ENCODE measurements at regions not wholly inside any gene's neighbourhood (a gene's known extent, or its start where the extent isn't known, plus 50 kb on each side); places are given as distances from the start of the nearest gene placed in this dataset.

DNA sequence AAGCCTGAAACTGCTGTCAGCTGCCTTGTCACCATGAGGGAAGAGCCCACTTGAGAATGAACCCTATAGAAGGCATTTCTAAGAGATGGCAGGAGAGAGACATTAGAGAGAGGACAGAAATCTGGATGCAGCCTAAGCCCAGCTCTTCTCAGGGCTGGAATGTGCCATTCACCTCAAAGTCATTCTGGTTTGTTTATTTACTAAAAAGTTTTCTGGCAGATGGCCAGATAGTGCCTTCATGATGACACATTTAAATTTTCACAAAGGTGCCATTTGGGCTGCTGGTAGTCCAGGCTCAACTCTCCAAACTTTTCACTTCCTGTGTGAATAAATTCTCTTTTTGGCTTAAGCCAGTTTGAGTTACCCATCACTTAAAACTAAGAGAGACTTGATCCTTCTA, 144.6 kb upstream of the ZNF366 start:
- H3K4me3 Mint-ChIP-seq (ENCODE audit: unreplicated experiment): no peak overlapping the region
- H3K27me3 Mint-ChIP-seq (ENCODE audit: insufficient read depth, unreplicated experiment): no peaks in the 10 kb centered on the region
- H3K36me3 Mint-ChIP-seq (ENCODE audit: insufficient read depth, unreplicated experiment): no peaks in the 10 kb centered on the region
- intact Hi-C loops (cut with micrococcal nuclease): no loop called here
- ChIA-PET POLR2A (no interaction called here), CTCF (no interaction called here)
- H3K27ac Mint-ChIP-seq (ENCODE audit: low read depth, unreplicated experiment): no peak overlapping the region
- DNase-seq (ENCODE audit: unreplicated experiment): peak; percentile 49
- no peak for TF ChIP-seq CTCF (IDR thresholded peaks at IDR 0.05; ENCODE audit: unreplicated experiment)
- peaks cover 24% of the 10 kb centered on the region for H3K4me1 Mint-ChIP-seq (ENCODE audit: insufficient read depth, unreplicated experiment)
- BruUV-seq (replicated peaks): no TSS peak
- H3K9me3 Mint-ChIP-seq (ENCODE audit: unreplicated experiment): no peaks in the 10 kb centered on the region

GRCh38 chr5:72651109-72651508, 143.9 kb upstream of the ZNF366 start:
- no TSS peak for BruUV-seq (replicated peaks)
- peaks cover 24% of the 10 kb centered on the region for H3K4me1 Mint-ChIP-seq (ENCODE audit: insufficient read depth, unreplicated experiment)
- ChIA-PET POLR2A (no interaction called here), CTCF (no interaction called here)
- H3K36me3 Mint-ChIP-seq (ENCODE audit: insufficient read depth, unreplicated experiment): no peaks in the 10 kb centered on the region
- TF ChIP-seq CTCF (IDR thresholded peaks at IDR 0.05; ENCODE audit: unreplicated experiment): no peak
- no peaks in the 10 kb centered on the region for H3K9me3 Mint-ChIP-seq (ENCODE audit: unreplicated experiment)
- no peaks in the 10 kb centered on the region for H3K27me3 Mint-ChIP-seq (ENCODE audit: insufficient read depth, unreplicated experiment)
- intact Hi-C loops (cut with micrococcal nuclease): no loop called here
- DNase-seq (ENCODE audit: unreplicated experiment): no peak
- no peak overlapping the region for H3K4me3 Mint-ChIP-seq (ENCODE audit: unreplicated experiment)
- H3K27ac Mint-ChIP-seq (ENCODE audit: low read depth, unreplicated experiment): no peak overlapping the region

- ChIA-PET POLR2A (interaction anchor here (1.4 to 3.0 kb wide), 2 partner anchors 43 to 169 kb away, joined by 4 to 10 read pairs; no protein-coding TSS in a partner anchor), CTCF (interaction anchor here (0.7 to 1.0 kb wide), 2 partner anchors 15 to 169 kb away, joined by 3 read pairs; no protein-coding TSS in a partner anchor)
- peak; percentile 69 for DNase-seq (ENCODE audit: unreplicated experiment)
- Mint-ChIP-seq H3K36me3 (ENCODE audit: insufficient read depth, unreplicated experiment) (no peaks in the 10 kb centered on the region), H3K4me3 (ENCODE audit: unreplicated experiment) (no peak overlapping the region), H3K27me3 (ENCODE audit: insufficient read depth, unreplicated experiment) (no peaks in the 10 kb centered on the region), H3K4me1 (ENCODE audit: insufficient read depth, unreplicated experiment) (peaks cover 24% of the 10 kb centered on the region), H3K27ac (ENCODE audit: low read depth, unreplicated experiment) (no peak overlapping the region), H3K9me3 (ENCODE audit: unreplicated experiment) (no peaks in the 10 kb centered on the region)
- BruUV-seq (replicated peaks): no TSS peak
- TF ChIP-seq CTCF (IDR thresholded peaks at IDR 0.05; ENCODE audit: unreplicated experiment): no peak
- intact Hi-C loops (cut with micrococcal nuclease): no loop called here
These were observed 142.2 kb upstream of the ZNF366 start for GRCh38 chr5:72649449-72649848.

DNA sequence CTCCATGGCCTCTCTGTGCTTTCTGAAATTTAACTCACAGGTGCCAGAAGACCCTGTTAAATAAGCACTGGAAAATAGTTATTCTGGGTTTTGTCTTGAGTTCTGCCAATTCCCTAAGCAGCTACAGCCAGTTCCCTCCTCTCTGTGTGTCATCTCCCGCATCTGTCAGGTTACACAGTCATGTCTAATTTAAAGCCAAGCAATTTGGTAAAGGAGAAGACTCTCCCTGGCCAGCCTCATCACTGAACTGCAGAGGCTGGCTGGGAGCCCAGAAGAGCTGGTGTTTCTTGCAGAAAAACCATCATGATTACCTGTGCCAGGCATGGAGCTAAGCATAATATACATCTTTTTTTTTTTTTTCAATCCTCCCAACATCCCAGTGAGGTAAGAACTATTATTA, 141.3 kb upstream of the ZNF366 start:
- TF ChIP-seq CTCF (IDR thresholded peaks at IDR 0.05; ENCODE audit: unreplicated experiment): no peak
- Mint-ChIP-seq H3K27ac (ENCODE audit: low read depth, unreplicated experiment) (no peak overlapping the region), H3K27me3 (ENCODE audit: insufficient read depth, unreplicated experiment) (no peaks in the 10 kb centered on the region), H3K9me3 (ENCODE audit: unreplicated experiment) (no peaks in the 10 kb centered on the region), H3K4me3 (ENCODE audit: unreplicated experiment) (no peak overlapping the region), H3K36me3 (ENCODE audit: insufficient read depth, unreplicated experiment) (no peaks in the 10 kb centered on the region), H3K4me1 (ENCODE audit: insufficient read depth, unreplicated experiment) (peaks cover 24% of the 10 kb centered on the region)
- ChIA-PET POLR2A (interaction anchor here (0.7 to 3.0 kb wide), 4 partner anchors 16 to 201 kb away, joined by 3 to 10 read pairs (median 4); no protein-coding TSS in a partner anchor), CTCF (interaction anchor here (0.7 to 1.0 kb wide), 2 partner anchors 16 to 170 kb away, joined by 3 read pairs; no protein-coding TSS in a partner anchor)
- intact Hi-C loops (cut with micrococcal nuclease): no loop called here
- peak; percentile 50 for DNase-seq (ENCODE audit: unreplicated experiment)
- no TSS peak for BruUV-seq (replicated peaks)

All from MCF 10A (cell line).